ENCODE measurements at regions not wholly inside any gene's neighbourhood (a gene's known extent, or its start where the extent isn't known, plus 50 kb on each side); places are given as distances from the start of the nearest gene placed in this dataset.

- DNase-seq, result no peak
These were observed 71.0 kb downstream of the TMPRSS5 start for GRCh38 chr11:113634940-113635575.

GRCh38 chr11:113632981-113633380 lies 73.1 kb downstream of the TMPRSS5 start:
- no peak for DNase-seq

GRCh38 chr11:113629562-113629961 lies 76.5 kb downstream of the TMPRSS5 start:
- no peak for DNase-seq

GRCh38 chr11:113628912-113629311 lies 77.2 kb downstream of the TMPRSS5 start:
- DNase-seq, result no peak

DNA sequence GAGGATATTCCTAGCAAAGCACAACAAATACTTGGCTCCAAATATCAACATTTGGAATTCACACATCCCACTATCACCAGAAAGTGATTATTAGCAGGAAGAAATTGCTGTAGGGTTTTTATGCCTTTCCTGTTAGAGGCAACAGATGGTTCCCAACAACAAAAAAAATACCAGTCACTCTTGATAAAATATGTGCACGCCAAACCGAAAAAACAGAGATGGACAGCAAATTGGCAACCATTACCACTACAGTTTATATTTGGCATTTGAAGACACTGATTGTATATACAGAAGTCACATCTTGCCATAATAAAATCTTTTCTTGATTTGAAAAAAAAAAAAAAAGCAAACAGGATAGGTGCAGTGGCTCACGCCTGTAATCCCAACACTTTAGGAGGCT lies 78.2 kb downstream of the TMPRSS5 start:
- no peak for DNase-seq

DNA sequence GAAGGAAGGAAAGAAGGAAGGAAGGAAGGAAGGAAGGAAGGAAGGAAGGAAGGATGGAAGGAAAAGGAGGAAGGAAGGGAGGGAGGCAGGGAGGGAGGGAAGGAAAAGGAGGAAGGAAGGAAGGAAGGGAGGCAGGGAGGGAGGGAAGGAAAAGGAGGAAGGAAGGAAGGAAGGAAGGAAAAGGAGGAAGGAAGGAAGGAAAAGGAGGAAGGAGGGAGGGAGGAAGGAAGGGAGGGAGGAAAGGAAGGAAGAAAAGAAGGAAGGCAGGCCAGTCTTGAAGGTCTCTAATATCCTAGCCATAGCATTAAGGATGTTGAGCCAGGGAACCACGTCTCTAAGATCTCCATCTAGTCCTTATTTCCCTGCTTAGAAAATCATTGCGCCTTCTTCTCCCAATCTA lies 78.8 kb downstream of the TMPRSS5 start:
- DNase-seq, result no peak

- DNase-seq, result no peak
These were observed 79.4 kb downstream of the TMPRSS5 start for GRCh38 chr11:113626736-113627135.

DNA sequence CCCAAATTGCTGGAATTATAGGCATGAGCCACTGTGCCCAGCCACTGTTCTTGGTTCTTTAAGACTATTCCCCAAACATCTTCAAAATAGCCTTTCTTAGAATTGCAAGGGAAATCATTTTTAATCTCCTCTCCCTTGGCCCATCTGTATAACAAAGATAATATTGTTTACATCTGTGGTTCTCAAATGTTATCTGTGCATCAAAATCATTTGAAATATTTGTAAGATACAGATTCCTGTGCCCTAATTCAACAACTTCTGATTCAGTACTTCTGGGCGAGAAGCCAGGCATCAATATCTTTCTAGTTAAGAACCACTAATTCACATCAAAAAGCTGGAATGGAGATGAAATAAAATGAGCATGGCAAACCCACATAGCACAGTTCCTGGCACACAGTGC lies 83.0 kb downstream of the TMPRSS5 start:
- DNase-seq, result no peak

DNA sequence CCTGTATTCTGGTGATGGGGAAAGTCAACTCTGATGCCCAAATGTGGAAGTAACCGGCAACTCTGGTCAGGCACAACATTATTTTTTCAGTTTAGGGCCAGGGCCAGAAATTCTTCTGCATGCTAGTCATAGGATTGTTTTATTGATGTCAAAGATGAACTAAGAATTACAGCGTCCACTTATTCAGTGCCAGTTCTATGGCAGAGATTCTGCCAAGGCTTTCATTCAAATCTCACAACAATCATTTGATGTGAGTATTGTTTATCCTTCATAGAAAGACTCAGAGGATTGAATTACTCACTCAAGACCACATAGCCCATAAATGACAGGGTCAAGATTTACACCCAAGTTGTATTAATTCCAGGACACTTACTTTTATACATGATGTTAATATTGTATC lies 87.7 kb downstream of the TMPRSS5 start:
- DNase-seq, result no peak

DNA sequence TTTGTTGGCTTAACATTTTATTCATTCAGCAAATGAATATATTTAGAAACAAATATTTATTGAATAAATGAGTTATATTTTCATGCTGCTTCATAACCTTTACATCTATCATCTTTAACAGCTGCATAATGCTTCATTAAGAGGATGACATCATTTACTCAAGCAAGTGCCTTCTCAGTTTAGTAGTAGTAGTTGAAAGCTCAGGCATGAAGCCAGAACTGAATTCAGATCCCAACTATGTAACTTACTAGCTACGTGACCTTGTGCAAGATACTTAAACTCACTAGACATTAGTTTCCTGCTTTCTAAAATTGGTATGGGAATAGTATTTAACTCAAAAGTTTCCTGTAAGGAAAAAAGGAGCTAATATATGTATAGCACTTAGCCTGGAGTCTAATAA lies 90.3 kb downstream of the TMPRSS5 start:
- DNase-seq, result no peak

DNA sequence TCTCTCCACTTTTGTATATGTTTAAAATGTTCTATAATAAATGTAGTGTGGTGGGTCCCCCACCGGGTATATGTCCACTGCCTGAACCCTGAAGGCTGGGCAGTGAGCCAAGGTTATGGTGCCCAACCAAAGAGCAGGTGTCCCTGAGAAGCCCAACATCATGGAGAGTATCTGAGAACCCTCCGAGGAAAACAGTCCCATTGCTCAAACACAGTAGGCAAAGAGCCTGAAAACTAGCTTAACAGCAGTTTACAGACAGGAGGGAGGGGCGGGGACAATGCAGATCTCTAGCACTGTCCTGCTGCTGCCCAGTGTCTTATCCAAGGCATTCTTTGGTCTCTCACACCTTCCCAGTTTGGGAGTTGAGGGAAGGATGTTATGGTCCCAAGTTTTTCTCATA lies 91.0 kb downstream of the TMPRSS5 start:
- no peak for DNase-seq

DNA sequence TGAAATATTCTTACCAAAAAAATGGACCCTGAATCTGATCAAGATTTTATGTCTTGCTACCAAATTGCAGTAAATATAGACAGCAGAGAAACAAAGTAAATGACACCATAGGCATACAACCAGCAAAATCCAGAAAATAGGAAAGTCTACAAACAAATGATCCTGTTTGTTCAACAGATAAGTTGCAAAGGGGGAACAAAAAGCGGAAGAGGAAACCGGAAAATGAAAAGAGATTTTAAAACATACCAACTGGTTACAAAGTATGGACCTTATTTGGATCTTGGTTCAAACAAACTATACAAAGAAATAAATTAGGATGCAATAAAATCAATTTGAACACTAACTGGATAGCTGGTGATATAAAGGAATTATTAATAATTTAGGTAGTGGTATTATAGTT lies 92.0 kb downstream of the TMPRSS5 start:
- DNase-seq, result no peak

DNA sequence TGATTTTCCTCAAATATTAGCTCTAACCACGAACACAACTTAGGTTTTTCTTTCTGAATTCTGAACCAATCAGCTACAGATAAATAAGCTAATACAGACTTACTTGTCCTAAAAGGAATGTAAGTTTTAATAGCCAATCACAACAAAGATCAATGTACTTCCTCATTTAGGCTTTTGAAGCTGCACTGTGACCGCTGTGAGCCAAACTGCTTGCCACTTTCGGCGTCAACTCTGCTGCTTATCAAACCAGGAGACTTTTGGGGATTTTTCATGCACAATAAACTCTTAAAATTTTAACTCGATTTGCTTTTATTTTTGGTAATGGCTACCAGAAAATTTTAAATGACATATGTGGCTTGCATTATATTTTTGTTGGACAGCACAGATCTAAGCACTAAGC lies 92.5 kb downstream of the TMPRSS5 start:
- no peak for DNase-seq

DNA sequence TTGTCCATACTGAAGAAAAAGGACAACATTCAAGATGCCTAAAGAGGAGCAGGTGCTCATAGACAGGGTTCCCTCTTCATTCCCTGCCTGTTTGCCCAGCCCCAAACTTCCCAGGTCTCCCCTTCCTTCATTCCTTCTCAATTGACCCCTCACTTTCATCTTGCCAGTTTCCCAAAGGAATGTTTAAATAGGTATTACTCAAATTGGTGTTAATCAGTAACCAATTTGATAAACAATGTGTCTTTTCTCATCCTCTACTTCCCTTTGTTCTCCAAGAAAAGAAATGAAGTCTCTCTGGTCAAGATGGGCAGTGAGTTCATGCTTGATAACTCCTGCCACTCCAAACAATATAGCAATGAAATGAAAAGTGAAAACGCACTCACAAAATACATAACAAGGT lies 101.9 kb downstream of the TMPRSS5 start:
- no peak for DNase-seq

DNA sequence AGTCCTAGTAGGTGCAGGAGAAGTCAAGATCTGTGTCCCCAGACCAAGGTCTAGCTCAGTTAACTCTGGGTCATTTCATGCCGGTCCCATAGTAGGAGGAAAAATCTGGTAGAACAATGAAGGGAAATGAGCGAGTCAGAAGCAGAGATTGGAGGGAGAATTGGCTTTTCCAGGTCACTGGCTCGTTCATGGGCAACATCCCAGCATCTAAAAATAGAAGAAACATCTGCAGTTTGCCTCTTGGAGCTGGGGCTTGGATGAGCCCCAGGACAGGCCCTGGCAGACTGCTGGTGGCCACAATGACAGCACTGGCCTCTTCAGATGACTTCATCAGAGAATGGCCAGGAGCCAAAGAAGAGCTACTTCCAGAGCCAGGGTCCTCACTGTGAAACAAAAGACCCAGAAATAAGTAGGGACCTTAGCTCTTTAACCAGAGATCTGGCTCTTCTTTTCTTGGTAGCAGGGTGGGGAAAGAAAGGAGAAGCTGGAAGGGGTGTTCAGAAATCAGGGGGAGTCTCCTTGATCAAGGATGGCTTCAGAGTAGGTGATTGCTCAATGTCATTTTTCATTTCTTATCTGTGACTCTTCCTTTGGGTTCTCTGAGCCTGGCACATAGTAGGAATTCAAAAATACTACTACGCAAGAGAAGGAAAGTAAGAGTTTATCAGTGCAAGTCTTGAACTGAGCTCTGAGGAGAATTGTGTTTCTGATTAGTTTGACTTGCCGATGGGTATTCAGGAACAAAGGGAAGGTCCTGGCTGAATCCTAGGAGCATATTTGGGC lies 102.6 kb downstream of the TMPRSS5 start:
- no peak for DNase-seq

GRCh38 chr11:113602483-113602882 lies 103.6 kb downstream of the TMPRSS5 start:
- no peak for DNase-seq

GRCh38 chr11:113596658-113597057 lies 109.5 kb downstream of the TMPRSS5 start:
- no peak for DNase-seq

DNA sequence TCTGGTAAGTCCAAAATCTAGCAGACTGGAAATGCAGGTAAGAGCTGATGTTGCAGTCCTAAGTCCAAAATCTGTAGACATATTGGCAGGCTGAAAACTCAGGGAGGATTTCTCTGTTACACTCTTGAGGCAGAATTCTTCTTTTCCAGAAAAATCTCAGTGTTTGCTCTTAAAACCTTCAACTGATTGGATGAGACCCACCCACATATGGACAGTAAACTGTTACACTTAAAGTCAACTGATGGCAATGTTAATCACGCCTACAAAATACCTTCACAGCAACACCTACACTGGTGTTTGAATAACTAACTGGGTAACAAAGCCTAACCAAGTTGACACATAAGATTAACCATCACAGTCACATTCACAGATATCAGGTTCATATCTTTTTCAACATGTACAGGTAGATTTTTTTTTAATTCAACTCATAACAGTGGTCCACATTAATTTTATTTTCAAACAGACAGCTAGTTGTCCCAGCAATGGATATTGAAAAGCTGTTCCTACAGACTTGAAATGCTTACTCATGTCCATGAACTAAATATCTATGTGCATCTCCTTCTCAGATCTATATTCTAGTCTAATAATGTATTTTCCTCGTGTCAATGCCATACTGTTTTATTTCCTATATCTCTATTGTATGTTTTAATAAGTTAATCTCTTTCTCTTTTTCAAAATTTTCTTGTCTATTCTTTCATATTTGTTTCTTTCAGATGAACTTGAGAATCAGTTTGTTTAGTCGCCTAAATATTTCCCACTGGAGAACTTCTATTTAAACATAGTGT lies 110.1 kb downstream of the TMPRSS5 start:
- DNase-seq, result no peak

DNA sequence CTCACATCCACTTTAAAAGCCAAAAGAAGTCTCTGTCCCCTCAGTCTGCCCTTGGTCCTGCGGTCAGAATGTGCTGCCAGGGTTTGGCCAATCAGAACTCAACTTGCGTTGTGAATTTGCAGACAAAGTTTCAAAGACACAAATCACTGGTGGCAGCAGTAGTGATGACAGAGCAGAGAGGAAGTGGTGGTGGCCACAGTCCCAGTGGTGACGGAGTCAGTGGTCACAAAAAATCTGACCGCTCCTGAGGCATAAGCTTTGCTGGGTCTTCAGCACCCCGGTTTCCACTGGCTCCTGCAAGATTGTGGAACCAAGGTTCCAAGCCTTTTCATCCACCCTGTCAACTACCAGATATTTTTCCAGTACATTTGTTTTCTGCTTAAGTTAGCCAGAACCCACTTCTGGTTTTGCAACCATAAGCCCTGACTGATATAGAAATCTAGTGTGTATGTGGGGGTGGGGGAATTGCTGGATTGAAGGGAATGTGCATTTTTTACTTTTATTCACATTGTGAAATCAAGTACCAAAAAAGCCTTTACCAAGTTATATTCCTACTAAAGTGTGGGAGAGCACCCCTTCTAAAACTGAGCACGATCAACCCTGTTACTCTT lies 112.3 kb downstream of the TMPRSS5 start:
- peak; percentile 85 for DNase-seq

DNA sequence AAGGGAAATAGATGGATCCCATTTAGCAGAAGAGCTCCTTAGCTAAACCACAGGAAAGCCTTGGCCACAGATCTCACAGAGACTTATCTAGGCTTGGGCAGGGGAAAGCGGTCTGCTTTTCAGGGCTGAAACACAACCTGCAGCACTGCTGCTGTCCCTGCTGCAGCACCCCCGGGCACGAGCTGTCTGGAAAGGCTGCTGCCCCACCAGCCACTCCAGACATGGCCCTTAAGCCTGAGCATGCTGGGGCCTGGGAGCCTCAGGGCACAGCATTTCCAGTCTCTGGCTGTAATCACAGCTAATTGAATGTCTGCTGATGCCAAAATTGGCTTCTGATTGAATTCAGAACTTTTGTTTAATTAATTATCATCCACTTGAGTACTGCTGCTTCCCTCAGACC lies 115.0 kb downstream of the TMPRSS5 start:
- no peak for DNase-seq

DNA sequence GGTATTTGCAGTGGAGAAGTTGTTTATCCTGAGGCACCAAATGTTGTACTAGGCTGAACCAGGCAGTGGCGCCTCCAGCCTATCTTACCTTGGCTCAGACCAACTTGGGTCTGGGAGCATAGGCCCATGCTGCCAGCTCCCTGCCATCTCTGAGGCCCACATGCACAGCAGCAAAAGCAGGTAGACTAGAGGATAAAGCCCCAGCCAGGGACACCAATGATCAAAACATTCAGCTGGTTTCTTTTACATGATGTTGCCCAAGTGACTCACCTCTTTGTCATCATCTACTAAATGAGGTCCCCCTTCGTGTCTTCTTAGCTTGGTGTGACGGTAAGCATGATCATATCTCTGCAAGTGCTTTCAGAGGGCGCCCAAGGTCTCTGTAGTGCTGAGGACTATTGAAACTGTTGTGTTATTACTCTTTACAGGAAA lies 112.1 kb upstream of the DRD2 start:
- peak; percentile 96 for DNase-seq

DNA sequence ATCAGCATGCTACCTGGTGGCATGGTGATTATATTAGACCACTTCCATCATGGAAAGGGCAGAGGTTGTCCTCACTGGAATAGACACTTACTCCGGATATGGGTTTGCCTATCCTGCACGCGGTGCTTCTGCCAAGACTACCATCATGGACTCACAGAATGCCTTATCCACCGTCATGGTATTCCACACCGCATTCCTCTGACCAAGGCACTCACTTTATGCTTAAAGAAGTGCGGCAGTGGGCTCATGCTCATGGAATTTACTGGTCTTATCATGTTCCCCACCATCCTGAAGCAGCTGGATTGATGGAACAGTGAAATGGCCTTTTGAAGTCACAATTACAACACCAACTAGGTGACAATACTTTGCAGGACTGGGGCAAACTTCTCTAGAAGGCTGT lies 109.2 kb upstream of the DRD2 start:
- DNase-seq, result no peak

DNA sequence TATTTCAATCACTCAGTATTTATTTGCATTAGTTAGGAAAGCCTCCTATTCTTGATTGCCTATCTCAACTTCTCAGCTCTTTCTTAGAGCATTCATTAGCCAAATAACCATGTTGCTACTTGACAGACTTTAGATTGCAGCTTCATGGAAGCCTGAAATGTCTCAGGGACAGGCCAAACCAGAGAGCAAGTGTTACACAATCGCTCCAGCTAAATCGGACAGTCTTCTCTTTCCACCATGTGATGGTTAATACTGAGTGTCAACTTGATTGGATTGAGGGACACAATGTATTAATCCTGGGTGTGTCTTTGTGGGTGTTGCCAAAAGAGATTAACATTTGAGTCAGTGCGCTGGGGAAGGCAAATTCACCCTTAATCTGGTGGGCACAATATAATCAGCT lies 106.5 kb upstream of the DRD2 start:
- DNase-seq, result no peak

All from activated CD4-positive, alpha-beta T cell treated with anti-CD3 and anti-CD28 coated beads, Interleukin-2, amount 50 U/mL, for 16 hours (primary cell).